ENCODE measurements at regions not wholly inside any gene's neighbourhood (a gene's known extent, or its start where the extent isn't known, plus 50 kb on each side); places are given as distances from the start of the nearest gene placed in this dataset.

GRCh38 chr5:88487066-88487465 is 218.4 kb upstream of the TMEM161B start (continued):
- TF ChIP-seq CTCF (conservative IDR thresholded peaks at IDR 0.05; ENCODE audit: low read depth in 2 of 2) (no peak), NANOG (IDR thresholded peaks at IDR 0.05; ENCODE audit: borderline replicate concordance) (no peak)

- H3K36me3 ChIP-seq (ENCODE audit: insufficient read depth), result no peaks in the 10 kb centered on the region
- Mint-ChIP-seq H3K4me3 (no peak overlapping the region), H3K4me1 (peaks cover 61% of the 10 kb centered on the region), H3K27me3 (ENCODE audit: insufficient read depth, low read depth, poor library complexity) (peaks cover 3% of the 10 kb centered on the region), H3K36me3 (ENCODE audit: low read depth) (no peaks in the 10 kb centered on the region), H3K27ac (no peak overlapping the region), H3K9me3 (no peaks in the 10 kb centered on the region)
- H3F3A ChIP-seq (replicated peaks; ENCODE audit: low read depth), result no peaks in the 10 kb centered on the region
- no peak for ATAC-seq
- no peak overlapping the region for H3K4me3 ChIP-seq
- peaks cover 59% of the 10 kb centered on the region for H3K4me1 ChIP-seq (ENCODE audit: insufficient read depth)
- H2AFZ ChIP-seq, result no peak overlapping the region
- no peak for DNase-seq (ENCODE audit: low spot score)
- H3K4me2 ChIP-seq, result no peak overlapping the region
- H3K27me3 ChIP-seq (ENCODE audit: insufficient read depth), result no peaks in the 10 kb centered on the region
- H3K9me2 ChIP-seq (ENCODE audit: insufficient read depth), result no peaks in the 10 kb centered on the region
- H4K20me1 ChIP-seq (replicated peaks; ENCODE audit: insufficient read depth), result no peaks in the 10 kb centered on the region
- TF ChIP-seq ETS1 (IDR thresholded peaks at IDR 0.05) (no peak), ZNF331 (CRISPR knock-in tag; IDR thresholded peaks at IDR 0.05; ENCODE audit: low read depth) (no peak), EZH2 (IDR thresholded peaks at IDR 0.05; ENCODE audit: low read depth, unreplicated experiment) (no peak), CTCF (conservative IDR thresholded peaks at IDR 0.05; ENCODE audit: low read depth in 2 of 2) (no peak), ZNF462 (CRISPR knock-in tag; IDR thresholded peaks at IDR 0.05) (no peak), REST (IDR thresholded peaks at IDR 0.05; ENCODE audit: unreplicated experiment) (no peak)
- no peak overlapping the region for H3K27ac ChIP-seq (ENCODE audit: low read depth)
- no peaks in the 10 kb centered on the region for H3K79me2 ChIP-seq (replicated peaks; ENCODE audit: insufficient read depth)
Measured at GRCh38 chr5:88486431-88486830, 217.8 kb upstream of the TMEM161B start.

Measured in GM23338 (cell line).